ENCODE measurements at regions not wholly inside any gene's neighbourhood (a gene's known extent, or its start where the extent isn't known, plus 50 kb on each side); places are given as distances from the start of the nearest gene placed in this dataset.

- no peaks in the 10 kb centered on the region for H3K36me3 Mint-ChIP-seq (ENCODE audit: low read depth)
- H3K27me3 Mint-ChIP-seq: no peaks in the 10 kb centered on the region
- DNase-seq: no peak
- H3K27ac Mint-ChIP-seq: no peak overlapping the region
- POLR2A ChIA-PET: no interaction called here
- CTCF ChIA-PET: no interaction called here
- H3K9me3 Mint-ChIP-seq: peaks cover 5% of the 10 kb centered on the region
- no peak overlapping the region for H3K4me3 Mint-ChIP-seq
- no peaks in the 10 kb centered on the region for H3K4me1 Mint-ChIP-seq
Observed at GRCh38 chr4:134260126-134260525, 58.5 kb upstream of the PABPC4L start.

Data from activated CD4-positive, alpha-beta T cell treated with anti-CD3 and anti-CD28 coated beads, Interleukin-2, amount 10 ng/mL, durations not matched to agents 7 days and 5 days (primary cell).